ENCODE measurements at regions not wholly inside any gene's neighbourhood (a gene's known extent, or its start where the extent isn't known, plus 50 kb on each side); places are given as distances from the start of the nearest gene placed in this dataset.

- no peak for TF ChIP-seq CTCF (IDR thresholded peaks at IDR 0.05)
- DNase-seq (ENCODE audit: low spot score): no peak
- Histone ChIP-seq H3K4me3 (no peak overlapping the region), H3K27ac (no peak overlapping the region)
Measured at GRCh38 chr15:38035701-38036100, 101.3 kb downstream of the TMCO5A start.

GRCh38 chr15:38036790-38037338 is 102.4 kb downstream of the TMCO5A start:
- no peak for TF ChIP-seq CTCF (IDR thresholded peaks at IDR 0.05)
- no peak overlapping the region for H3K4me3 ChIP-seq
- no peak overlapping the region for H3K27ac ChIP-seq
- no peak for DNase-seq (ENCODE audit: low spot score)

GRCh38 chr15:38038659-38039442 is 104.4 kb downstream of the TMCO5A start:
- Histone ChIP-seq H3K27ac (no peak overlapping the region), H3K4me3 (no peak overlapping the region)
- DNase-seq (ENCODE audit: low spot score): no peak
- no peak for TF ChIP-seq CTCF (IDR thresholded peaks at IDR 0.05)

GRCh38 chr15:38040615-38041014 is 106.2 kb downstream of the TMCO5A start:
- no peak for DNase-seq (ENCODE audit: low spot score)
- H3K27ac ChIP-seq: no peak overlapping the region
- H3K4me3 ChIP-seq: no peak overlapping the region

GRCh38 chr15:38041576-38041975 is 107.1 kb downstream of the TMCO5A start:
- TF ChIP-seq CTCF (IDR thresholded peaks at IDR 0.05): no peak
- no peak for DNase-seq (ENCODE audit: low spot score)
- H3K27ac ChIP-seq: no peak overlapping the region
- no peak overlapping the region for H3K4me3 ChIP-seq

More at GRCh38 chr15:38040615-38041014, 106.2 kb downstream of the TMCO5A start:
- TF ChIP-seq CTCF (IDR thresholded peaks at IDR 0.05): no peak

- DNase-seq (ENCODE audit: low spot score): no peak
- no peak for TF ChIP-seq CTCF (IDR thresholded peaks at IDR 0.05)
- Histone ChIP-seq H3K27ac (peak overlapping the region in 1 of 2 donors; percentile 61), H3K4me3 (no peak overlapping the region)
Measured at GRCh38 chr15:38042211-38042610, 107.8 kb downstream of the TMCO5A start.

Data from coronary artery (tissue), 2 donors.